22Rv1 (cell line): ENCODE measurements at regions not wholly inside any gene's neighbourhood (a gene's known extent, or its start where the extent isn't known, plus 50 kb on each side); places are given as distances from the start of the nearest gene placed in this dataset.

Source experiments
- H3K27ac ChIP-seq: fragments of 450-650 bp; 2 replicates; pipeline ENCODE4 v1.5.1; 2017
- CTCF ChIP-seq: fragments of 450-650 bp; IDR thresholded peaks from 2 replicates; pipeline ENCODE4 v1.5.1; 2017; ENCODE audit warnings: mild to moderate bottlenecking
- ZFX ChIP-seq: fragments of 450-650 bp; IDR thresholded peaks from 2 replicates; pipeline ENCODE4 v1.6.1; 2017; ENCODE audit warnings: antibody characterized with exemption, borderline replicate concordance

GRCh38 chr14:51513933-51514332 lies 137.8 kb upstream of the FRMD6 start:
- TF ChIP-seq ZFX (no peak), CTCF (no peak)

GRCh38 chr14:51515611-51516010 lies 136.1 kb upstream of the FRMD6 start:
- TF ChIP-seq ZFX: no peak
- no peak overlapping the region for H3K27ac ChIP-seq

More at GRCh38 chr14:51513933-51514332, 137.8 kb upstream of the FRMD6 start:
- no peak overlapping the region for H3K27ac ChIP-seq

- no peak for TF ChIP-seq ZFX
- TF ChIP-seq CTCF: no peak
- no peak overlapping the region for H3K27ac ChIP-seq
Measured at GRCh38 chr14:51516706-51517395, 134.9 kb upstream of the FRMD6 start.

GRCh38 chr14:51518280-51518679 lies 133.4 kb upstream of the FRMD6 start:
- TF ChIP-seq ZFX (no peak), CTCF (no peak)
- no peak overlapping the region for H3K27ac ChIP-seq

GRCh38 chr14:51518711-51519110 lies 133.0 kb upstream of the FRMD6 start:
- no peak overlapping the region for H3K27ac ChIP-seq
- TF ChIP-seq CTCF (no peak), ZFX (no peak)

GRCh38 chr14:51520087-51520486 lies 131.6 kb upstream of the FRMD6 start:
- TF ChIP-seq CTCF: no peak
- no peak for TF ChIP-seq ZFX
- no peak overlapping the region for H3K27ac ChIP-seq

- no peak overlapping the region for H3K27ac ChIP-seq
- TF ChIP-seq CTCF: no peak
- no peak for TF ChIP-seq ZFX
Measured at GRCh38 chr14:51521764-51522163, 129.9 kb upstream of the FRMD6 start.

GRCh38 chr14:51523243-51523642 lies 128.5 kb upstream of the FRMD6 start:
- TF ChIP-seq CTCF (no peak), ZFX (no peak)
- H3K27ac ChIP-seq: no peak overlapping the region
